ENCODE measurements at regions not wholly inside any gene's neighbourhood (a gene's known extent, or its start where the extent isn't known, plus 50 kb on each side); places are given as distances from the start of the nearest gene placed in this dataset.

DNA sequence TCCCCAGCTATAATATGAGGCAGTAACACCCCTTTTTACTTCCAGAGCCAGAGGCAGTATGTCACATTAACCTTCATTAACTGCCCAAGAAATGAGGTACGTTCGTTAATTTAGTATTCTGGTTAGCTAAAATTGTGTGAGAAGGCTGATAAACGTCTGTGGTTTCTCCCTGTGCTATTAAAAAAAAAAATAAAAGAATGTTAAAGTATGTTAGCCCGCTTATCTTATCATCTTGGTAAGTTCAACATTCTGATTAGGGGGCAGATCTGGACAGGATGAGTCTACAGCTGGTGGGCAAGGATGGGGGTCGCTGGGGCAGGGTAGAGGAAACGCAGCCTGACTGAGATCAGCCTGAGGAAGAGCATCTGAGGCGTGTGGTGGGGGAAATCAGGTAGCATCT lies 154.0 kb downstream of the PRL start:
- TF ChIP-seq, protein P1, sequence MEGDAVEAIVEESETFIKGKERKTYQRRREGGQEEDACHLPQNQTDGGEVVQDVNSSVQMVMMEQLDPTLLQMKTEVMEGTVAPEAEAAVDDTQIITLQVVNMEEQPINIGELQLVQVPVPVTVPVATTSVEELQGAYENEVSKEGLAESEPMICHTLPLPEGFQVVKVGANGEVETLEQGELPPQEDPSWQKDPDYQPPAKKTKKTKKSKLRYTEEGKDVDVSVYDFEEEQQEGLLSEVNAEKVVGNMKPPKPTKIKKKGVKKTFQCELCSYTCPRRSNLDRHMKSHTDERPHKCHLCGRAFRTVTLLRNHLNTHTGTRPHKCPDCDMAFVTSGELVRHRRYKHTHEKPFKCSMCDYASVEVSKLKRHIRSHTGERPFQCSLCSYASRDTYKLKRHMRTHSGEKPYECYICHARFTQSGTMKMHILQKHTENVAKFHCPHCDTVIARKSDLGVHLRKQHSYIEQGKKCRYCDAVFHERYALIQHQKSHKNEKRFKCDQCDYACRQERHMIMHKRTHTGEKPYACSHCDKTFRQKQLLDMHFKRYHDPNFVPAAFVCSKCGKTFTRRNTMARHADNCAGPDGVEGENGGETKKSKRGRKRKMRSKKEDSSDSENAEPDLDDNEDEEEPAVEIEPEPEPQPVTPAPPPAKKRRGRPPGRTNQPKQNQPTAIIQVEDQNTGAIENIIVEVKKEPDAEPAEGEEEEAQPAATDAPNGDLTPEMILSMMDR (IDR thresholded peaks at IDR 0.05): no peak
- no peak for TF ChIP-seq POLR2A (IDR thresholded peaks at IDR 0.05)

Data from heart left ventricle (tissue), 13 donors.